ENCODE measurements at regions not wholly inside any gene's neighbourhood (a gene's known extent, or its start where the extent isn't known, plus 50 kb on each side); places are given as distances from the start of the nearest gene placed in this dataset.

GRCh38 chr6:81690073-81690472 lies 62.4 kb downstream of the TENT5A start (continued):
- TF ChIP-seq FOSL2 (IDR thresholded peaks at IDR 0.05; ENCODE audit: borderline replicate concordance, low read depth) = no peak

GRCh38 chr6:81689580-81689979 lies 62.9 kb downstream of the TENT5A start:
- H3K27ac ChIP-seq (ENCODE audit: low read depth in 2 of 2, low read length in 1 of 2) = no peak overlapping the region
- H3K4me3 ChIP-seq (ENCODE audit: low read depth in 2 of 2, low read length in 1 of 2) = no peak overlapping the region
- no peaks in the 10 kb centered on the region; a peak in 1 of 4 replicates for H3K4me1 ChIP-seq (ENCODE audit: control insufficient read depth in 1 of 2, insufficient read depth in 2 of 2, low read depth in 1 of 2, low read length in 1 of 2)
- no peaks in the 10 kb centered on the region for H3K9me3 ChIP-seq
- H3K9me2 ChIP-seq = no peaks in the 10 kb centered on the region
- no peaks in the 10 kb centered on the region for H4K20me1 ChIP-seq (ENCODE audit: insufficient read depth)
- H3K79me2 ChIP-seq (ENCODE audit: insufficient read depth) = no peaks in the 10 kb centered on the region
- H3K36me3 ChIP-seq (replicated peaks in 1 of 2; ENCODE audit: control insufficient read depth in 1 of 2, insufficient read depth in 2 of 2, low read length in 1 of 2) = no peaks in the 10 kb centered on the region
- DNase-seq = no peak
- H2AFZ ChIP-seq (ENCODE audit: low read depth) = no peak overlapping the region
- TF ChIP-seq USF1 (IDR thresholded peaks at IDR 0.05; ENCODE audit: borderline replicate concordance, low read depth) = no peak
- TF ChIP-seq FOXM1 (IDR thresholded peaks at IDR 0.05; ENCODE audit: low read depth) = no peak
- no peak for TF ChIP-seq MXI1 (IDR thresholded peaks at IDR 0.05; ENCODE audit: low read depth, low read length)
- no peak for TF ChIP-seq YY1 (IDR thresholded peaks at IDR 0.05; ENCODE audit: low read depth)
- TF ChIP-seq RAD21 (IDR thresholded peaks at IDR 0.05; ENCODE audit: low read length) = no peak
- TF ChIP-seq ELF1 (IDR thresholded peaks at IDR 0.05) = no peak
- no peak for TF ChIP-seq CHD2 (IDR thresholded peaks at IDR 0.05; ENCODE audit: low read length, partially characterized antibody)
- TF ChIP-seq GATA2 (CRISPR knock-in tag; IDR thresholded peaks at IDR 0.05) = no peak
- no peaks in the 10 kb centered on the region for H3F3A ChIP-seq (replicated peaks; ENCODE audit: insufficient read depth)
- ChIA-PET CTCF (no interaction called here), POLR2A (no interaction called here)
- WGBS (ENCODE audit: low lambda C conversion rate) = 92% methylated on average over 3 of the region's 3 CpGs
- no peaks in the 10 kb centered on the region for H3K27me3 ChIP-seq (ENCODE audit: insufficient read depth)
- H3K4me2 ChIP-seq = no peak overlapping the region
- no peak overlapping the region for H3K9ac ChIP-seq

GRCh38 chr6:81683912-81684311 lies 68.6 kb downstream of the TENT5A start:
- peak; percentile 6 for DNase-seq
- 25% methylated on average over 5 of the region's 5 CpGs for WGBS (ENCODE audit: low lambda C conversion rate)
- no peaks in the 10 kb centered on the region for H3K36me3 ChIP-seq (replicated peaks in 1 of 2; ENCODE audit: control insufficient read depth in 1 of 2, insufficient read depth in 2 of 2, low read length in 1 of 2)
- H3K4me1 ChIP-seq (ENCODE audit: control insufficient read depth in 1 of 2, insufficient read depth in 2 of 2, low read depth in 1 of 2, low read length in 1 of 2) = peaks cover 0 to 25% of the 10 kb centered on the region in 2 experiments; a peak in 3 of 4 replicates
- POLR2A ChIA-PET = no interaction called here
- CTCF ChIA-PET = interaction anchor here (1.6 kb wide), 1 partner anchor 16 kb away, joined by 4 read pairs; no protein-coding TSS in a partner anchor
- H3K27me3 ChIP-seq (ENCODE audit: insufficient read depth) = no peaks in the 10 kb centered on the region
- H3K79me2 ChIP-seq (ENCODE audit: insufficient read depth) = no peaks in the 10 kb centered on the region
- no peaks in the 10 kb centered on the region for H3F3A ChIP-seq (replicated peaks; ENCODE audit: insufficient read depth)
- H3K9ac ChIP-seq = no peak overlapping the region
- H3K9me3 ChIP-seq = no peaks in the 10 kb centered on the region
- H2AFZ ChIP-seq (ENCODE audit: low read depth) = peak overlapping the region; percentile 67; the same call in 1 of the 2 replicates
- H3K4me3 ChIP-seq (ENCODE audit: low read depth in 2 of 2, low read length in 1 of 2) = no peak overlapping the region
- TF ChIP-seq PBX3 (IDR thresholded peaks at IDR 0.05) (peak; percentile 48), FOXM1 (IDR thresholded peaks at IDR 0.05; ENCODE audit: low read depth) (no peak)
- no peak overlapping the region for H3K4me2 ChIP-seq
- H3K9me2 ChIP-seq = no peaks in the 10 kb centered on the region
- H3K27ac ChIP-seq (ENCODE audit: low read depth in 2 of 2, low read length in 1 of 2) = no peak overlapping the region; a peak in 1 of 4 replicates
- no peaks in the 10 kb centered on the region for H4K20me1 ChIP-seq (ENCODE audit: insufficient read depth)
